Suprapubic skin (tissue), 4 donors: ENCODE measurements at regions not wholly inside any gene's neighbourhood (a gene's known extent, or its start where the extent isn't known, plus 50 kb on each side); places are given as distances from the start of the nearest gene placed in this dataset.

Source experiments
- DNase-seq, 2 donors: peaks; one replicate each; pipeline ENCODE4 v3.0.0-alpha.2; 2019; ENCODE audit warnings: low spot score in 2 of 2
- H3K27ac ChIP-seq: fragments of 200-600 bp; sonication (generic); one replicate; pipeline ENCODE4 v1.5.1; 2019
- H3K27me3 ChIP-seq: fragments of 200-600 bp; sonication (generic); one replicate; pipeline ENCODE4 v1.5.1; 2019
- H3K36me3 ChIP-seq: fragments of 200-600 bp; sonication (generic); one replicate; pipeline ENCODE4 v1.5.1; 2019
- H3K4me1 ChIP-seq: fragments of 200-600 bp; sonication (generic); one replicate; pipeline ENCODE4 v1.5.1; 2019
- H3K4me3 ChIP-seq: fragments of 200-600 bp; sonication (generic); one replicate; pipeline ENCODE4 v1.5.1; 2019; ENCODE audit warnings: mild to moderate bottlenecking
- H3K9me3 ChIP-seq: fragments of 200-600 bp; sonication (generic); one replicate; pipeline ENCODE4 v1.5.1; 2019
- CTCF ChIP-seq, 2 donors: fragments of 200-600 bp in 1 of 2; fragments of 450-650 bp in 1 of 2; sonication (generic) in 1 of 2; IDR thresholded peaks; one replicate each; pipeline ENCODE4 v1.5.1; 2016 to 2019; ENCODE audit warnings: antibody characterized with exemption in 2 of 2, mild to moderate bottlenecking in 1 of 2, moderate library complexity in 1 of 2
- EP300 ChIP-seq: sonication (generic); formaldehyde crosslinking; IDR thresholded peaks from one replicate; pipeline ENCODE4 v1.6.1; 2017; ENCODE audit warnings: antibody characterized with exemption
- POLR2A ChIP-seq, 2 donors: fragments of 450-650 bp; IDR thresholded peaks; one replicate each; pipeline ENCODE4 v1.6.1; 2017; ENCODE audit warnings: antibody characterized with exemption in 2 of 2, mild to moderate bottlenecking in 2 of 2, moderate library complexity in 2 of 2
- POLR2AphosphoS5 ChIP-seq, 3 donors: sonication (generic); formaldehyde crosslinking; IDR thresholded peaks; one replicate each; pipeline ENCODE4 v1.6.1; 2017; ENCODE audit warnings: antibody characterized with exemption in 3 of 3
- WGBS: methylation state at CpG from one replicate; pipeline ENCODE4 v1.1.5; 2018; 5-methylcytosine and 5-hydroxymethylcytosine counted together

GRCh38 chr2:129585760-129586159 is 393.7 kb upstream of the RAB6C start:
- no peak for DNase-seq
- no peaks in the 10 kb centered on the region for H3K36me3 ChIP-seq
- H3K4me1 ChIP-seq, result no peaks in the 10 kb centered on the region
- H3K27me3 ChIP-seq, result peaks cover 8% of the 10 kb centered on the region
- no peaks in the 10 kb centered on the region for H3K9me3 ChIP-seq
- H3K4me3 ChIP-seq, result no peak overlapping the region
- TF ChIP-seq POLR2AphosphoS5 (IDR thresholded peaks at IDR 0.05) (no peak), CTCF (IDR thresholded peaks at IDR 0.05) (no peak), EP300 (no peak), POLR2A (IDR thresholded peaks at IDR 0.05) (no peak)
- H3K27ac ChIP-seq, result no peak overlapping the region

GRCh38 chr2:129587426-129588064 is 391.9 kb upstream of the RAB6C start:
- Histone ChIP-seq H3K4me1 (no peaks in the 10 kb centered on the region), H3K36me3 (no peaks in the 10 kb centered on the region), H3K27ac (no peak overlapping the region), H3K9me3 (no peaks in the 10 kb centered on the region), H3K4me3 (no peak overlapping the region), H3K27me3 (peaks cover 8% of the 10 kb centered on the region)
- DNase-seq, result no peak
- TF ChIP-seq POLR2A (IDR thresholded peaks at IDR 0.05) (no peak), CTCF (IDR thresholded peaks at IDR 0.05) (no peak), EP300 (no peak), POLR2AphosphoS5 (IDR thresholded peaks at IDR 0.05) (no peak)
- WGBS, result 75% methylated on average over 34 of the region's 51 CpGs

GRCh38 chr2:129604560-129604959 is 374.9 kb upstream of the RAB6C start:
- 72% methylated on average over 5 of the region's 5 CpGs for WGBS
- H3K4me3 ChIP-seq, result no peak overlapping the region
- TF ChIP-seq POLR2A (IDR thresholded peaks at IDR 0.05) (no peak), EP300 (no peak), CTCF (IDR thresholded peaks at IDR 0.05) (no peak), POLR2AphosphoS5 (IDR thresholded peaks at IDR 0.05) (no peak)
- H3K4me1 ChIP-seq, result no peaks in the 10 kb centered on the region
- no peaks in the 10 kb centered on the region for H3K27me3 ChIP-seq
- H3K36me3 ChIP-seq, result no peaks in the 10 kb centered on the region
- DNase-seq, result no peak
- no peaks in the 10 kb centered on the region for H3K9me3 ChIP-seq
- no peak overlapping the region for H3K27ac ChIP-seq

- DNase-seq, result no peak
- H3K9me3 ChIP-seq, result no peaks in the 10 kb centered on the region
- no peak for TF ChIP-seq POLR2A (IDR thresholded peaks at IDR 0.05)
- TF ChIP-seq CTCF (IDR thresholded peaks at IDR 0.05), result no peak
- TF ChIP-seq POLR2AphosphoS5 (IDR thresholded peaks at IDR 0.05), result no peak
- no peak for TF ChIP-seq EP300
- H3K4me3 ChIP-seq, result no peak overlapping the region
- H3K27me3 ChIP-seq, result no peaks in the 10 kb centered on the region
- no peaks in the 10 kb centered on the region for H3K36me3 ChIP-seq
- 57% methylated on average over 6 of the region's 6 CpGs for WGBS
- no peak overlapping the region for H3K27ac ChIP-seq
- no peaks in the 10 kb centered on the region for H3K4me1 ChIP-seq
Measured at GRCh38 chr2:129605646-129606045, 373.8 kb upstream of the RAB6C start.

GRCh38 chr2:129606496-129607270 is 372.8 kb upstream of the RAB6C start:
- no peaks in the 10 kb centered on the region for H3K4me1 ChIP-seq
- no peak for DNase-seq
- H3K9me3 ChIP-seq, result no peaks in the 10 kb centered on the region
- H3K4me3 ChIP-seq, result no peak overlapping the region
- no peak overlapping the region for H3K27ac ChIP-seq
- WGBS, result 60% methylated on average over 12 of the region's 12 CpGs
- TF ChIP-seq CTCF (IDR thresholded peaks at IDR 0.05) (no peak), POLR2AphosphoS5 (IDR thresholded peaks at IDR 0.05) (no peak), POLR2A (IDR thresholded peaks at IDR 0.05) (no peak), EP300 (no peak)
- no peaks in the 10 kb centered on the region for H3K27me3 ChIP-seq
- H3K36me3 ChIP-seq, result no peaks in the 10 kb centered on the region
